ENCODE measurements at regions not wholly inside any gene's neighbourhood (a gene's known extent, or its start where the extent isn't known, plus 50 kb on each side); places are given as distances from the start of the nearest gene placed in this dataset.

- no peak overlapping the region for H3K4me3 Mint-ChIP-seq
- peaks cover 13% of the 10 kb centered on the region for H3K27me3 Mint-ChIP-seq (ENCODE audit: insufficient read depth)
- H3K27ac Mint-ChIP-seq: no peak overlapping the region
- intact Hi-C loops (cut with micrococcal nuclease): no loop called here
- H3K9me3 Mint-ChIP-seq: peaks cover 17% of the 10 kb centered on the region
- H3K36me3 Mint-ChIP-seq (ENCODE audit: low read depth): no peaks in the 10 kb centered on the region
- no peaks in the 10 kb centered on the region for H3K4me1 Mint-ChIP-seq (ENCODE audit: low read depth)
- DNase-seq (ENCODE audit: low spot score): no peak
These were observed 89.6 kb upstream of the MAF start for GRCh38 chr16:79690159-79690558.

- Mint-ChIP-seq H3K4me3 (no peak overlapping the region), H3K36me3 (ENCODE audit: low read depth) (no peaks in the 10 kb centered on the region), H3K27me3 (ENCODE audit: insufficient read depth) (peaks cover 11% of the 10 kb centered on the region), H3K9me3 (no peaks in the 10 kb centered on the region), H3K4me1 (ENCODE audit: low read depth) (no peaks in the 10 kb centered on the region), H3K27ac (no peak overlapping the region)
- no peak for DNase-seq (ENCODE audit: low spot score)
- intact Hi-C loops (cut with micrococcal nuclease): no loop called here
These were observed 87.0 kb upstream of the MAF start for GRCh38 chr16:79687249-79688130.

DNA sequence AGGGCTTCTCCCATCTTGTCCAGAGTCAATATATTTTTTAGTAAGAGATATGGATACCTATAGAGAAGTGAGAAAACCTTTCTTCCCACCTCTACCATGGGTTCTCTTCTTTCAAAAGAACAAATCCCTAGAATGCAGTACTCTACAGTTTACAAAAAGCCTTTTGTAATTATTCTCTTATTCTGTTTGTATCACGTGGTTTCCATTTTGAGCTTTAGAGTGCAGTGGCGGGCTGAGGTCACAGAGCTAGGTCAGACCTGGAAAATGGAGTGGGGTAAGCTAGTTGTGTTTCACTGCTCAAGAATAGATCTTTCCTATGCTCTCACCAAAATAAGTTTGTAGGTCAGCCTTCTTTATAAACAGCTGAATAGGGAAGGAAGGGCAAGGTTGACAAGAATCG is 85.3 kb upstream of the MAF start:
- intact Hi-C loops (cut with micrococcal nuclease): no loop called here
- Mint-ChIP-seq H3K27ac (no peak overlapping the region), H3K36me3 (ENCODE audit: low read depth) (no peaks in the 10 kb centered on the region), H3K27me3 (ENCODE audit: insufficient read depth) (peaks cover 12% of the 10 kb centered on the region), H3K4me3 (no peak overlapping the region), H3K4me1 (ENCODE audit: low read depth) (no peaks in the 10 kb centered on the region), H3K9me3 (no peaks in the 10 kb centered on the region)
- no peak for DNase-seq (ENCODE audit: low spot score)

GRCh38 chr16:79679334-79679733 is 78.8 kb upstream of the MAF start:
- Mint-ChIP-seq H3K36me3 (ENCODE audit: low read depth) (no peaks in the 10 kb centered on the region), H3K27me3 (ENCODE audit: insufficient read depth) (peaks cover 2% of the 10 kb centered on the region), H3K4me1 (ENCODE audit: low read depth) (no peaks in the 10 kb centered on the region), H3K4me3 (no peak overlapping the region), H3K9me3 (no peaks in the 10 kb centered on the region), H3K27ac (no peak overlapping the region)
- intact Hi-C loops (cut with micrococcal nuclease): no loop called here
- DNase-seq (ENCODE audit: low spot score): no peak

- Mint-ChIP-seq H3K36me3 (ENCODE audit: low read depth) (no peaks in the 10 kb centered on the region), H3K27me3 (ENCODE audit: insufficient read depth) (peaks cover 2% of the 10 kb centered on the region)
- intact Hi-C loops (cut with micrococcal nuclease): no loop called here
These were observed 77.4 kb upstream of the MAF start for GRCh38 chr16:79677799-79678530.

DNA sequence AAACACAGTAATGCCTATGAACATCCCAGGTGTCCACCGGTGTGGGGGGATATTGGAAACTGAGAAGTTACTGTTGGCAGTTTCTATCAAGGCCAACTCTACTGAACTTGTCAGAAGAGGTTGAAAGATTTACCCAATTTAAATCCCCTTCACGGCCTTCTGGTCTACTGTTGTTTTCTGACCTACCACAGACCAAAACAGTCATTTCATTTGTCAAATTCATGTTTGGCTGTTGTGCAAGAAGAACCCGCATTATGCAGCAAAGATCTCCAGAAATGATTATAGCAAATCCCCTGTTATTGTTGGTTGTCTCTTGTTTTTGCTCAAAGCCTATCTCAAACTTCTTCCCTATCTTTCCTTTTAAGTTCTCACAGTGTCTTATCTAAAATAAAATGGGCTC is 73.1 kb upstream of the MAF start:
- intact Hi-C loops (cut with micrococcal nuclease): no loop called here
- Mint-ChIP-seq H3K36me3 (ENCODE audit: low read depth) (peaks cover 4% of the 10 kb centered on the region), H3K9me3 (peaks cover 24% of the 10 kb centered on the region), H3K4me3 (no peak overlapping the region), H3K27me3 (ENCODE audit: insufficient read depth) (no peaks in the 10 kb centered on the region), H3K4me1 (ENCODE audit: low read depth) (no peaks in the 10 kb centered on the region), H3K27ac (no peak overlapping the region)
- DNase-seq (ENCODE audit: low spot score): no peak

More at GRCh38 chr16:79677799-79678530, 77.4 kb upstream of the MAF start:
- no peak overlapping the region for H3K4me3 Mint-ChIP-seq
- H3K27ac Mint-ChIP-seq: no peak overlapping the region
- no peaks in the 10 kb centered on the region for H3K9me3 Mint-ChIP-seq
- no peak for DNase-seq (ENCODE audit: low spot score)
- no peaks in the 10 kb centered on the region for H3K4me1 Mint-ChIP-seq (ENCODE audit: low read depth)

- Mint-ChIP-seq H3K4me1 (ENCODE audit: low read depth) (no peaks in the 10 kb centered on the region), H3K9me3 (peaks cover 24% of the 10 kb centered on the region), H3K4me3 (no peak overlapping the region), H3K27me3 (ENCODE audit: insufficient read depth) (no peaks in the 10 kb centered on the region), H3K36me3 (ENCODE audit: low read depth) (peaks cover 4% of the 10 kb centered on the region), H3K27ac (no peak overlapping the region)
- intact Hi-C loops (cut with micrococcal nuclease): no loop called here
- DNase-seq (ENCODE audit: low spot score): no peak
These were observed 72.0 kb upstream of the MAF start for GRCh38 chr16:79672524-79672923.

DNA sequence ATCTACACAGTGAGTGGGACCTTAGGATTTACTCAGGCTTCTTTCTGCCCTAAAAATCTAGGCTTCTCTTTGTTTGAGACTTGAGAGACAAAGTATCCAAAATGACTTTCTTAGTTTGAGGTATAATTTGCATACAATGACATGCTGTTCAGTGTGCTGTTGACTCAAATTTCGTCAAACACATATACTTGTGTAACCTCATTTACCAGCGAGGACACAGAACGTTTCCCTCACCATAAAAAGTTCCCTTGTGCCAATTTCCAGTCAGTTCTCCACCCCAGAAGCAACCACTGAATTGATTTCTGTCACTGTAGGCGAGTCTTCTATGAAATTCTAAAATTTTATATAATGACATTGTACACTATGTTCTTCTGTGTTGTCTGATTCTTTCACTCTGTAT is 68.0 kb upstream of the MAF start:
- Mint-ChIP-seq H3K27me3 (ENCODE audit: insufficient read depth) (peaks cover 6% of the 10 kb centered on the region), H3K36me3 (ENCODE audit: low read depth) (peaks cover 4% of the 10 kb centered on the region), H3K4me3 (no peak overlapping the region), H3K27ac (no peak overlapping the region), H3K4me1 (ENCODE audit: low read depth) (peaks cover 7% of the 10 kb centered on the region), H3K9me3 (peaks cover 28% of the 10 kb centered on the region)
- no peak for DNase-seq (ENCODE audit: low spot score)
- intact Hi-C loops (cut with micrococcal nuclease): loop anchor here (1.0 kb wide), 2 partner anchors 40 to 66 kb away; no protein-coding TSS in a partner anchor

GRCh38 chr16:79665970-79666369 is 65.4 kb upstream of the MAF start:
- Mint-ChIP-seq H3K36me3 (ENCODE audit: low read depth) (peaks cover 4% of the 10 kb centered on the region), H3K4me1 (ENCODE audit: low read depth) (peaks cover 7% of the 10 kb centered on the region), H3K4me3 (no peak overlapping the region), H3K27ac (no peak overlapping the region), H3K9me3 (peaks cover 27% of the 10 kb centered on the region), H3K27me3 (ENCODE audit: insufficient read depth) (peaks cover 14% of the 10 kb centered on the region)
- intact Hi-C loops (cut with micrococcal nuclease): no loop called here
- DNase-seq (ENCODE audit: low spot score): no peak

DNA sequence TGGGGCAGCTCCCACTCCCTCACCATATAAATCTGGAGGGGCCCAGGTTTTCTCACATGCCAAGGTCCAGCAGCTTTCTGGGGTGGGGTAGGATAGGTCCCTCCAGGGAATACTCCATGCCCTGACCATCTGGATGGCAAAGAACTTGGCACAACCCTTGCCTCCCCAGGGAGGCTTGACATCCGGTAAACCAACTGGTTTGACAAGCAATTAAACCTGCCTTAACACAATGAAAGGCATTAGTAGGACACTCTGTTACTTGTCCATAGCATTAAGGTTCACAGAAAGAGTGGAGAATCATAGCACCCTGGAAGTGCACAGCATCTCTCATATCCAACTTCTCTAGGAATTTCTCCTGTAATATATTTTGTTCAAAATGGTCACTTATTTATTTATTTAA is 63.9 kb upstream of the MAF start:
- no peak overlapping the region for H3K4me3 Mint-ChIP-seq
- no peak overlapping the region for H3K27ac Mint-ChIP-seq
- H3K4me1 Mint-ChIP-seq (ENCODE audit: low read depth): peaks cover 7% of the 10 kb centered on the region
- H3K27me3 Mint-ChIP-seq (ENCODE audit: insufficient read depth): peaks cover 14% of the 10 kb centered on the region
- peaks cover 14% of the 10 kb centered on the region for H3K9me3 Mint-ChIP-seq
- intact Hi-C loops (cut with micrococcal nuclease): no loop called here
- no peak for DNase-seq (ENCODE audit: low spot score)
- peaks cover under 1% of the 10 kb centered on the region for H3K36me3 Mint-ChIP-seq (ENCODE audit: low read depth)

GRCh38 chr16:79662669-79663313 is 62.3 kb upstream of the MAF start:
- Mint-ChIP-seq H3K36me3 (ENCODE audit: low read depth) (peaks cover 2% of the 10 kb centered on the region), H3K4me3 (no peak overlapping the region), H3K9me3 (peaks cover 10% of the 10 kb centered on the region), H3K4me1 (ENCODE audit: low read depth) (peaks cover 7% of the 10 kb centered on the region), H3K27me3 (ENCODE audit: insufficient read depth) (peaks cover 14% of the 10 kb centered on the region), H3K27ac (no peak overlapping the region)
- intact Hi-C loops (cut with micrococcal nuclease): no loop called here
- DNase-seq (ENCODE audit: low spot score): no peak

- Mint-ChIP-seq H3K36me3 (ENCODE audit: low read depth) (peaks cover 2% of the 10 kb centered on the region), H3K27ac (no peak overlapping the region), H3K27me3 (ENCODE audit: insufficient read depth) (peaks cover 14% of the 10 kb centered on the region), H3K4me1 (ENCODE audit: low read depth) (peaks cover 7% of the 10 kb centered on the region), H3K9me3 (peaks cover 12% of the 10 kb centered on the region), H3K4me3 (no peak overlapping the region)
- intact Hi-C loops (cut with micrococcal nuclease): no loop called here
- DNase-seq (ENCODE audit: low spot score): no peak
These were observed 61.6 kb upstream of the MAF start for GRCh38 chr16:79662122-79662521.

DNA sequence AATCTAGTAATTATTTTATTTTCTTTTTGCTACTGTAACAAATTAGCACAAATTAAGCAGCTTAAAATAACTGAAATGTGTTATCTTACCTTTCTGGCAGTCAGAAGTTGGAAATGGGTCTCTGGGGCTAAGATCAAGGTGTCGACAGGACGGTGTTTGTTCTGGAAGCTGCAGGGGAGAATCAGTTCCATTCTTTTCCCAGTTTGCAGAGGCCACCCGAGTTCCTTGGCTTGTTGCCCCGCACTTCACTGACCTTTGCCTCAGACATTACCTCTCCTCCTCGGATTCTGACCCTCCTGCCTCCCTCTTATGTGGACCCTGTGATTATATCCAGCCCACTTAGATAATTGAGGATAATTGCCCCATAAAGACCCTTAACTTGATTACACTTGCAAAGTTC is 61.0 kb upstream of the MAF start:
- H3K27me3 Mint-ChIP-seq (ENCODE audit: insufficient read depth): peaks cover 14% of the 10 kb centered on the region
- intact Hi-C loops (cut with micrococcal nuclease): no loop called here
- peaks cover 7% of the 10 kb centered on the region for H3K4me1 Mint-ChIP-seq (ENCODE audit: low read depth)
- H3K9me3 Mint-ChIP-seq: peaks cover 14% of the 10 kb centered on the region
- no peak overlapping the region for H3K27ac Mint-ChIP-seq
- DNase-seq (ENCODE audit: low spot score): no peak
- peaks cover 2% of the 10 kb centered on the region for H3K36me3 Mint-ChIP-seq (ENCODE audit: low read depth)
- no peak overlapping the region for H3K4me3 Mint-ChIP-seq
